Endothelial cell of umbilical vein (primary cell): ENCODE measurements at regions not wholly inside any gene's neighbourhood (a gene's known extent, or its start where the extent isn't known, plus 50 kb on each side); places are given as distances from the start of the nearest gene placed in this dataset.

Experiments
- BruUV-seq: library from RNA; stranded (reverse); fragments of 400-500 nt; replicated peaks from 2 replicates; lab custom pipeline; 2021; lab: Mats Ljungman, UMichigan
- CTCF ChIA-PET: fragments of 300-600, 350-600 bp; sonication (Branson Sonifier 250); formaldehyde crosslinking; loops from one replicate; lab custom pipeline; 2021; ENCODE audit warnings: antibody characterized with exemption, inconsistent platforms; lab: Charles Lee
- POLR2A ChIA-PET: fragments of 300-600, 350-600 bp; sonication (Branson Sonifier 250); formaldehyde crosslinking; loops from one replicate; lab custom pipeline; 2021; ENCODE audit warnings: antibody characterized with exemption, inconsistent platforms; lab: Charles Lee
- DNase-seq: peaks from one replicate; pipeline ENCODE4 v3.0.0-alpha.2; 2011; ENCODE audit warnings: low read depth, low spot score
- FAIRE-seq: peaks from 2 replicates; lab custom pipeline; 2011; peaks lifted over from hg19 to GRCh38; lab: Jason Lieb, UNC
- H2AFZ ChIP-seq: 2 replicates; pipeline ENCODE4 v1.6.0; 2012; ENCODE audit warnings: low read depth, low read length, control low read depth, inconsistent platforms
- H3K27ac ChIP-seq: 2 replicates; pipeline ENCODE4 v1.5.1; 2011; ENCODE audit warnings: low read depth, mild to moderate bottlenecking, control low read depth, low read length, moderate library complexity; ENCODE audit not compliant: insufficient read depth
- H3K27me3 ChIP-seq, 2 experiments: 2 replicates each; pipeline versions ENCODE4 v1.6.0 to v1.6.1; 2011; ENCODE audit warnings: low read length in 2 of 2, mixed read lengths in 1 of 2; ENCODE audit not compliant: control insufficient read depth in 2 of 2, insufficient read depth in 2 of 2
- H3K36me3 ChIP-seq, 2 experiments: 2 replicates in 1 of 2; 3 replicates in 1 of 2; pipeline ENCODE4 v1.5.1; 2011; ENCODE audit warnings: low read length in 2 of 2, mild to moderate bottlenecking in 1 of 2, moderate library complexity in 1 of 2; ENCODE audit not compliant: control insufficient read depth in 2 of 2, insufficient read depth in 2 of 2; ENCODE audit errors: extremely low read depth in 1 of 2
- H3K4me1 ChIP-seq: 3 replicates; pipeline ENCODE4 v1.5.1; 2011; ENCODE audit warnings: mild to moderate bottlenecking, low read length; ENCODE audit not compliant: control insufficient read depth, insufficient read depth; ENCODE audit errors: extremely low read depth
- H3K4me2 ChIP-seq: 2 replicates; pipeline ENCODE4 v1.6.1; 2011; ENCODE audit warnings: low read length, control low read depth, mixed read lengths; ENCODE audit not compliant: insufficient read depth
- H3K4me3 ChIP-seq, 3 experiments: fragments of 200-600 bp in 1 of 3; sonication (generic), shearing (Covaris generic) in 1 of 3; replicated peaks in 1 of 3; 2 replicates each; pipeline ENCODE4 v1.5.1; 2011 to 2016; ENCODE audit warnings: control low read depth in 3 of 3, low read length in 3 of 3, mild to moderate bottlenecking in 2 of 3, inconsistent platforms in 1 of 3, low read depth in 1 of 3, moderate library complexity in 1 of 3; ENCODE audit not compliant: insufficient read depth in 1 of 3
- H3K79me2 ChIP-seq: 2 replicates; pipeline ENCODE4 v1.6.0; 2012; ENCODE audit warnings: low read length, inconsistent platforms; ENCODE audit not compliant: control insufficient read depth, insufficient read depth
- H3K9ac ChIP-seq: replicated peaks from 2 replicates; pipeline ENCODE3; 2011; ENCODE audit warnings: low read length, control low read depth; ENCODE audit not compliant: insufficient read depth; ENCODE audit errors: extremely low read depth
- H3K9me1 ChIP-seq: replicated peaks from 3 replicates; pipeline ENCODE4 v1.6.0; 2011; ENCODE audit warnings: mild to moderate bottlenecking, low read length; ENCODE audit not compliant: control insufficient read depth, insufficient read depth; ENCODE audit errors: extremely low read depth
- H3K9me3 ChIP-seq: replicated peaks from 2 replicates; pipeline ENCODE4 v1.5.1; 2012; ENCODE audit warnings: low read length, inconsistent platforms; ENCODE audit not compliant: control insufficient read depth, insufficient read depth
- H4K20me1 ChIP-seq: replicated peaks from 2 replicates; pipeline ENCODE3; 2011; ENCODE audit warnings: mild to moderate bottlenecking, low read length; ENCODE audit not compliant: control insufficient read depth, insufficient read depth; ENCODE audit errors: extremely low read depth
- EZH2 ChIP-seq: IDR thresholded peaks from 2 replicates; pipeline ENCODE4 v1.6.1; 2012; ENCODE audit warnings: borderline replicate concordance, low read depth, mild to moderate bottlenecking, moderate library complexity, low read length, inconsistent platforms; ENCODE audit not compliant: severe bottlenecking
- GATA2 ChIP-seq: IDR thresholded peaks from 2 replicates; pipeline ENCODE4 v1.7.0; 2011; ENCODE audit warnings: low read depth, mild to moderate bottlenecking, moderate library complexity, mixed read lengths, low read length; ENCODE audit not compliant: insufficient read length, insufficient read depth
- MYC ChIP-seq: IDR thresholded peaks from one replicate; pipeline ENCODE4 v1.6.1; 2011; ENCODE audit warnings: mild to moderate bottlenecking, low read depth, low read length
- dilution Hi-C: fragments of 300-500 bp; cut with MboI; formaldehyde crosslinking; loops from one replicate; pipeline ENCODE4 v1.15.0; 2019; ENCODE audit warnings: low sequenced_read_pairs; ENCODE audit not compliant: extremely low pct_ligation_motif_present
- intact Hi-C: fragments of 100-400 bp; cut with micrococcal nuclease; formaldehyde crosslinking; loops from one replicate; pipeline ENCODE4 v1.10.0; 2022
- TF ChIP-seq, protein P1 (sequence below), 2 donors: IDR thresholded peaks; 1 replicate in 1 of 2; 2 replicates in 1 of 2; pipeline ENCODE4 v1.5.1; 2011; ENCODE audit warnings: low read length in 2 of 2, mild to moderate bottlenecking in 2 of 2, moderate library complexity in 2 of 2, control low read depth in 1 of 2, inconsistent platforms in 1 of 2, low read depth in 1 of 2; ENCODE audit not compliant: insufficient read depth in 1 of 2; ENCODE audit errors: extremely low read depth in 1 of 2

DNA sequence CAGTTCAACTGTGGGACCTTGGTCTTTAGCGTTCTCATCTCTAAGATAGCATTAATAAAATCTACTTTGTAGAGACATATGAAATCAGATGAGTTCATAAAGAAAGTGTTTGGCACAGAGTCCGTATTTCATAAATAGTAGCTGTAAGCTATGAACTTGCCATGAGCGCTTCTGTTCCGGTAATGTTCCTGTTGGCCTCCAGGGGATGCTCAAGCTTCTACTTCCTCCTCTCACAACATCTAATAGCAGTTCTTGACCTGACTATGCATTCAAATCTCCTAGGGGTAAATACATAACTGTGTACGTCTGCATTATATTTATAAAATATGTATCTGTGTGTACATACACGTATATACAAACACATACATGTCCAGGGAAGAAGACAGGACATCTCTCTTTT is 288.2 kb upstream of the TMPO start:
- no peak for FAIRE-seq
- Histone ChIP-seq H3K9me1 (no peaks in the 10 kb centered on the region), H4K20me1 (no peaks in the 10 kb centered on the region), H3K4me3 (no peak overlapping the region), H3K79me2 (no peaks in the 10 kb centered on the region), H2AFZ (no peak overlapping the region), H3K27ac (no peak overlapping the region), H3K36me3 (no peaks in the 10 kb centered on the region), H3K4me2 (no peak overlapping the region), H3K27me3 (peaks cover 0 to 2% of the 10 kb centered on the region in 2 experiments), H3K9me3 (no peaks in the 10 kb centered on the region), H3K9ac (no peak overlapping the region), H3K4me1 (no peaks in the 10 kb centered on the region)
- BruUV-seq, result no TSS peak
- CTCF ChIA-PET, result interaction anchor here (0.7 to 2.3 kb wide), 15 partner anchors 8 to 170 kb away, joined by 3 to 15 read pairs (median 4); no protein-coding TSS in a partner anchor
- no peak for TF ChIP-seq EZH2
- TF ChIP-seq, protein P1, sequence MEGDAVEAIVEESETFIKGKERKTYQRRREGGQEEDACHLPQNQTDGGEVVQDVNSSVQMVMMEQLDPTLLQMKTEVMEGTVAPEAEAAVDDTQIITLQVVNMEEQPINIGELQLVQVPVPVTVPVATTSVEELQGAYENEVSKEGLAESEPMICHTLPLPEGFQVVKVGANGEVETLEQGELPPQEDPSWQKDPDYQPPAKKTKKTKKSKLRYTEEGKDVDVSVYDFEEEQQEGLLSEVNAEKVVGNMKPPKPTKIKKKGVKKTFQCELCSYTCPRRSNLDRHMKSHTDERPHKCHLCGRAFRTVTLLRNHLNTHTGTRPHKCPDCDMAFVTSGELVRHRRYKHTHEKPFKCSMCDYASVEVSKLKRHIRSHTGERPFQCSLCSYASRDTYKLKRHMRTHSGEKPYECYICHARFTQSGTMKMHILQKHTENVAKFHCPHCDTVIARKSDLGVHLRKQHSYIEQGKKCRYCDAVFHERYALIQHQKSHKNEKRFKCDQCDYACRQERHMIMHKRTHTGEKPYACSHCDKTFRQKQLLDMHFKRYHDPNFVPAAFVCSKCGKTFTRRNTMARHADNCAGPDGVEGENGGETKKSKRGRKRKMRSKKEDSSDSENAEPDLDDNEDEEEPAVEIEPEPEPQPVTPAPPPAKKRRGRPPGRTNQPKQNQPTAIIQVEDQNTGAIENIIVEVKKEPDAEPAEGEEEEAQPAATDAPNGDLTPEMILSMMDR (IDR thresholded peaks at IDR 0.05; ENCODE audit: extremely low read depth in 1 of 2, insufficient read depth in 1 of 2, low read depth in 1 of 2, low read length in 2 of 2), result peak in 1 of 2 donors; percentile 31
- POLR2A ChIA-PET, result no interaction called here
- dilution Hi-C loops (no loop called here), intact Hi-C loops (loop anchor here (1.0 to 2.0 kb wide), 2 partner anchors 146 to 170 kb away; no protein-coding TSS in a partner anchor)
- no peak for DNase-seq

DNA sequence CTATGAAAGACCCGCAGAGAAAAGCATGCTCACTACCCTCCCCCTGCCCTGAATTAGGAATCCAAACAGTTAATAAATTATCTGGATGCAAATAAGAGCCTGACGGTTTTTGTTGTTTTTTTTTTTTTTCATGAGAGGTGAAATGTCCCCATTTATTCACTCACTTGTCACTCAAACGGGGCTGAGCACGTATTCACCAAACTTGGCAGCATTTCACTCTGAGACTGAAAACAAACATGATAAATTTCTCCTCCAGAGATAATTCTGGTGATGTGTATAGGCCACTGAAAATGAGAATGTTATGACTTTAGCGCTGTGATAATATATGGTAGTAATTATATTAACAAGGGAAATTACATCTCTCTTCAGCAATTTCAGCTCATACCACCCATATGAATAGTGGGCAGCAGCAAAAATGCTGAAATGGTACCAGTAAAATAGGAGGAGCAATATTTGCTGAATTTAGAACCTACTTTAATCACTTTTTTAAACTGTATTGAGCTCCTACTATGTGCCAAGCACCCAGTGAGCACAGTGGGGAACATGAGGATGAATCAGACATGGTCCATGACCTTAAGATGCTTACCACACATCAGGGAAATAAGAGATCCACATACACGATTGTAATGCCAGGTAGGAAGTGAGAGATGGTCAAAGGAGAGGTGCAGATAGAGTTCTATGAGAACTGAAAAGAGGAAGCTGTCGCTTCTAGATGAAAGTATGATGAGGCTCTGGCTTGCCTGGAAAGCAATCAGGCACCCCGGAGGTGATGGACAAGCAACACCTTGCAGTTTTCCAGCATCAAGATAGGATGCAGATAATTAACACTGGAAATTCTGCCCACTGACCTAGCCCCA is 286.5 kb upstream of the TMPO start:
- ChIA-PET POLR2A (no interaction called here), CTCF (interaction anchor here (0.6 to 2.3 kb wide), 5 partner anchors 17 to 169 kb away, joined by 3 to 12 read pairs (median 3); no protein-coding TSS in a partner anchor)
- no peaks in the 10 kb centered on the region for H3K36me3 ChIP-seq
- no peaks in the 10 kb centered on the region for H3K4me1 ChIP-seq
- H3K4me2 ChIP-seq, result no peak overlapping the region
- H3K9me1 ChIP-seq, result no peaks in the 10 kb centered on the region
- no TSS peak for BruUV-seq
- H3K79me2 ChIP-seq, result no peaks in the 10 kb centered on the region
- no peaks in the 10 kb centered on the region for H3K27me3 ChIP-seq
- no peak for FAIRE-seq
- no peak overlapping the region for H2AFZ ChIP-seq
- no peaks in the 10 kb centered on the region for H4K20me1 ChIP-seq
- dilution Hi-C loops (no loop called here), intact Hi-C loops (no loop called here)
- no peak overlapping the region for H3K4me3 ChIP-seq
- H3K9me3 ChIP-seq, result no peaks in the 10 kb centered on the region
- TF ChIP-seq, protein P1 (IDR thresholded peaks at IDR 0.05; ENCODE audit: extremely low read depth in 1 of 2, insufficient read depth in 1 of 2, low read depth in 1 of 2, low read length in 2 of 2), result no peak
- TF ChIP-seq GATA2 (no peak), EZH2 (no peak), MYC (no peak)
- H3K9ac ChIP-seq, result no peak overlapping the region
- no peak overlapping the region for H3K27ac ChIP-seq
- no peak for DNase-seq
